CD4-positive, alpha-beta T cell (primary cell): ENCODE measurements at regions not wholly inside any gene's neighbourhood (a gene's known extent, or its start where the extent isn't known, plus 50 kb on each side); places are given as distances from the start of the nearest gene placed in this dataset.

ENCODE experiments used
- ATAC-seq: fragments of 200-7000 bp; cut with Tn5 transposase; one replicate; pipeline ENCODE4 v1.10.0; 2022; ENCODE audit warnings: mild to moderate bottlenecking; ENCODE audit not compliant: poor library complexity
- CTCF ChIA-PET: fragments of 350-600 bp; sonication (Branson Sonifier 250); formaldehyde crosslinking; loops from one replicate; lab custom pipeline; 2021; ENCODE audit warnings: antibody characterized with exemption, inconsistent platforms; lab: Charles Lee
- POLR2A ChIA-PET: fragments of 350-600 bp; sonication (Branson Sonifier 250); formaldehyde crosslinking; loops from one replicate; lab custom pipeline; 2021; ENCODE audit warnings: antibody characterized with exemption, inconsistent platforms; lab: Charles Lee
- DNase-seq, 14 experiments: peaks; one replicate each; pipeline ENCODE4 v3.0.0-alpha.2; 2013 to 2020; ENCODE audit warnings: mixed read lengths in 2 of 14
- H3K27ac ChIP-seq, 2 donors: one replicate each; pipeline versions ENCODE4 v1.5.1 to v1.7.0; 2013; ENCODE audit warnings: low read length in 2 of 2, low read depth in 1 of 2, mild to moderate bottlenecking in 1 of 2
- H3K27me3 ChIP-seq, 2 experiments: 1 replicate in 1 of 2; 2 replicates in 1 of 2; pipeline versions ENCODE4 v1.6.1 to v1.7.0; 2013; ENCODE audit warnings: low read length in 2 of 2, control low read depth in 1 of 2, mild to moderate bottlenecking in 1 of 2, moderate library complexity in 1 of 2; ENCODE audit not compliant: insufficient read depth in 2 of 2, control insufficient read depth in 1 of 2
- H3K36me3 ChIP-seq: one replicate; pipeline ENCODE4 v1.6.1; 2013; ENCODE audit warnings: low read length, control low read depth; ENCODE audit not compliant: insufficient read depth
- H3K4me1 ChIP-seq: one replicate; pipeline ENCODE4 v1.6.1; 2013; ENCODE audit warnings: low read length, control low read depth; ENCODE audit not compliant: insufficient read depth
- H3K4me3 ChIP-seq: one replicate; pipeline ENCODE4 v1.5.1; 2013; ENCODE audit warnings: mild to moderate bottlenecking, low read length, moderate library complexity
- H3K9me3 ChIP-seq, 2 experiments: 1 replicate in 1 of 2; 2 replicates in 1 of 2; pipeline versions ENCODE4 v1.6.1 to v1.7.0; 2013; ENCODE audit warnings: low read length in 2 of 2, mild to moderate bottlenecking in 2 of 2, control low read depth in 1 of 2, moderate library complexity in 1 of 2; ENCODE audit not compliant: control insufficient read depth in 1 of 2, insufficient read depth in 1 of 2
- H3K27ac Mint-ChIP-seq: one replicate; pipeline ENCODE4 v1.8.0; 2020; ENCODE audit warnings: mixed read lengths
- H3K27me3 Mint-ChIP-seq: one replicate; pipeline ENCODE4 v1.8.0; 2021; ENCODE audit warnings: mixed read lengths
- H3K36me3 Mint-ChIP-seq: one replicate; pipeline ENCODE4 v1.8.0; 2021; ENCODE audit warnings: low read depth, mixed read lengths
- H3K4me1 Mint-ChIP-seq: one replicate; pipeline ENCODE4 v1.8.0; 2021; ENCODE audit warnings: low read depth, mixed read lengths
- H3K4me3 Mint-ChIP-seq: one replicate; pipeline ENCODE4 v1.8.0; 2020; ENCODE audit warnings: mild to moderate bottlenecking, mixed read lengths
- H3K9me3 Mint-ChIP-seq: one replicate; pipeline ENCODE4 v1.8.0; 2020; ENCODE audit warnings: mixed read lengths
- intact Hi-C, 2 experiments: fragments of 100-400 bp; cut with DNase I in 1 of 2; cut with micrococcal nuclease in 1 of 2; formaldehyde crosslinking; loops; one replicate each; pipeline versions ENCODE4 v1.15.1 to v1.9.0; 2023 to 2025; cut with DNase I, micrococcal nuclease
- TF ChIP-seq, protein P1 (sequence below): fragments of 200-600 bp; IDR thresholded peaks from one replicate; pipeline ENCODE4 v1.8.0; 2022; ENCODE audit warnings: antibody characterized with exemption, mild to moderate bottlenecking

- H3K27me3 ChIP-seq: no peaks in the 10 kb centered on the region
- H3K27ac ChIP-seq: no peak overlapping the region
- ChIA-PET POLR2A (no interaction called here), CTCF (no interaction called here)
- H3K27me3 Mint-ChIP-seq: no peaks in the 10 kb centered on the region
- H3K36me3 ChIP-seq: no peaks in the 10 kb centered on the region
- no peaks in the 10 kb centered on the region for H3K4me1 ChIP-seq
- H3K9me3 ChIP-seq: no peaks in the 10 kb centered on the region
- peaks cover 8% of the 10 kb centered on the region for H3K9me3 Mint-ChIP-seq
- ATAC-seq (no peak), DNase-seq (no peak)
- no peak overlapping the region for H3K4me3 Mint-ChIP-seq
- H3K36me3 Mint-ChIP-seq: no peaks in the 10 kb centered on the region
- intact Hi-C loops: no loop called here
- no peak overlapping the region for H3K27ac Mint-ChIP-seq
- no peak overlapping the region for H3K4me3 ChIP-seq
- no peaks in the 10 kb centered on the region for H3K4me1 Mint-ChIP-seq
- TF ChIP-seq, protein P1, sequence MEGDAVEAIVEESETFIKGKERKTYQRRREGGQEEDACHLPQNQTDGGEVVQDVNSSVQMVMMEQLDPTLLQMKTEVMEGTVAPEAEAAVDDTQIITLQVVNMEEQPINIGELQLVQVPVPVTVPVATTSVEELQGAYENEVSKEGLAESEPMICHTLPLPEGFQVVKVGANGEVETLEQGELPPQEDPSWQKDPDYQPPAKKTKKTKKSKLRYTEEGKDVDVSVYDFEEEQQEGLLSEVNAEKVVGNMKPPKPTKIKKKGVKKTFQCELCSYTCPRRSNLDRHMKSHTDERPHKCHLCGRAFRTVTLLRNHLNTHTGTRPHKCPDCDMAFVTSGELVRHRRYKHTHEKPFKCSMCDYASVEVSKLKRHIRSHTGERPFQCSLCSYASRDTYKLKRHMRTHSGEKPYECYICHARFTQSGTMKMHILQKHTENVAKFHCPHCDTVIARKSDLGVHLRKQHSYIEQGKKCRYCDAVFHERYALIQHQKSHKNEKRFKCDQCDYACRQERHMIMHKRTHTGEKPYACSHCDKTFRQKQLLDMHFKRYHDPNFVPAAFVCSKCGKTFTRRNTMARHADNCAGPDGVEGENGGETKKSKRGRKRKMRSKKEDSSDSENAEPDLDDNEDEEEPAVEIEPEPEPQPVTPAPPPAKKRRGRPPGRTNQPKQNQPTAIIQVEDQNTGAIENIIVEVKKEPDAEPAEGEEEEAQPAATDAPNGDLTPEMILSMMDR: no peak
Observed at GRCh38 chr2:52959801-52960200, 807.8 kb upstream of the CHAC2 start.

- no peaks in the 10 kb centered on the region for H3K4me1 Mint-ChIP-seq
- H3K4me3 ChIP-seq: no peak overlapping the region
- H3K36me3 Mint-ChIP-seq: no peaks in the 10 kb centered on the region
- intact Hi-C loops: no loop called here
- TF ChIP-seq, protein P1: no peak
- H3K27me3 ChIP-seq: no peaks in the 10 kb centered on the region
- ChIA-PET POLR2A (no interaction called here), CTCF (no interaction called here)
- no peaks in the 10 kb centered on the region for H3K36me3 ChIP-seq
- H3K27ac Mint-ChIP-seq: no peak overlapping the region
- no peaks in the 10 kb centered on the region for H3K9me3 ChIP-seq
- H3K4me3 Mint-ChIP-seq: no peak overlapping the region
- no peaks in the 10 kb centered on the region for H3K4me1 ChIP-seq
- no peak overlapping the region for H3K27ac ChIP-seq
- DNase-seq (no peak), ATAC-seq (no peak)
- H3K9me3 Mint-ChIP-seq: peaks cover 11% of the 10 kb centered on the region
- H3K27me3 Mint-ChIP-seq: no peaks in the 10 kb centered on the region
Observed at GRCh38 chr2:52956766-52957165, 810.8 kb upstream of the CHAC2 start.

GRCh38 chr2:52956118-52956517 lies 811.5 kb upstream of the CHAC2 start:
- Histone ChIP-seq H3K4me1 (no peaks in the 10 kb centered on the region), H3K36me3 (no peaks in the 10 kb centered on the region), H3K27me3 (no peaks in the 10 kb centered on the region), H3K4me3 (no peak overlapping the region), H3K9me3 (no peaks in the 10 kb centered on the region), H3K27ac (no peak overlapping the region)
- ChIA-PET CTCF (no interaction called here), POLR2A (no interaction called here)
- Mint-ChIP-seq H3K27me3 (no peaks in the 10 kb centered on the region), H3K4me1 (no peaks in the 10 kb centered on the region), H3K9me3 (peaks cover 11% of the 10 kb centered on the region), H3K27ac (no peak overlapping the region), H3K36me3 (no peaks in the 10 kb centered on the region), H3K4me3 (no peak overlapping the region)
- intact Hi-C loops: no loop called here
- no peak for ATAC-seq
- no peak for DNase-seq
- TF ChIP-seq, protein P1: no peak
